ENCODE measurements at regions not wholly inside any gene's neighbourhood (a gene's known extent, or its start where the extent isn't known, plus 50 kb on each side); places are given as distances from the start of the nearest gene placed in this dataset. TPM values are rescaled to one million over a fixed set of nuclear protein-coding genes. Genes with fewer than 3 reads are reported as not detected.
"Not testable (repeated sequence)": the region's sequence is repeated elsewhere in the genome, so short reads cannot be mapped to it uniquely, and the experiment has no call there.

- not testable (repeated sequence) for DNase-seq (ENCODE audit: low read depth in 2 of 3, low spot score in 2 of 3)
Observed at GRCh38 chr11:129763569-129763968, 52.1 kb upstream of the TMEM45B start.

DNA sequence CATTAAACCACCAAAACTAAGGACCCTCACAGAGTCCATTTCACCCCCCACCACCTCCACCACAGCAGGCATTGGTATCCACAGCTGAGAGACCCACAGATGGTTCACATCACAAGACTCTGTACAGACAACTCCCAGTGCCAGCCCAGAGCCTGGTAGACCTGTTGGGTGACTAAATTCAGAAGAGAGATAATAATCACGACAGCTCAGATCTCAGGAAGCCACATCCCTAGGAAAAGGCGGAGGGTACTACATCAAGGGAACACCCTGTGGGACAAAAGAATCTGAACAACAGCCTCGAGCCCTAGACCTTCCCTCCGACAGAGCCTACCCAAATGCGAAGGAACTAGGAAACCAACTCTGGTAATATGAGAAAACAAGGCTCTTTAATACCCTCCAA, 51.4 kb upstream of the TMEM45B start:
- DNase-seq (ENCODE audit: low read depth in 2 of 3, low spot score in 2 of 3) = not testable (repeated sequence)

Small RNA genes lying in the stretch of these regions (small RNA-seq; reads per million reads assigned to genes)
- not detected for gene RPS27P20
